CD4-positive, alpha-beta T cell (primary cell): ENCODE measurements at regions not wholly inside any gene's neighbourhood (a gene's known extent, or its start where the extent isn't known, plus 50 kb on each side); places are given as distances from the start of the nearest gene placed in this dataset.

Experiments
- ATAC-seq: fragments of 200-7000 bp; cut with Tn5 transposase; one replicate; pipeline ENCODE4 v1.10.0; 2022; ENCODE audit warnings: mild to moderate bottlenecking; ENCODE audit not compliant: poor library complexity
- CTCF ChIA-PET: fragments of 350-600 bp; sonication (Branson Sonifier 250); formaldehyde crosslinking; loops from one replicate; lab custom pipeline; 2021; ENCODE audit warnings: antibody characterized with exemption, inconsistent platforms; lab: Charles Lee
- POLR2A ChIA-PET: fragments of 350-600 bp; sonication (Branson Sonifier 250); formaldehyde crosslinking; loops from one replicate; lab custom pipeline; 2021; ENCODE audit warnings: antibody characterized with exemption, inconsistent platforms; lab: Charles Lee
- DNase-seq, 14 experiments: peaks; one replicate each; pipeline ENCODE4 v3.0.0-alpha.2; 2013 to 2020; ENCODE audit warnings: mixed read lengths in 2 of 14
- H3K27ac ChIP-seq, 2 donors: one replicate each; pipeline versions ENCODE4 v1.5.1 to v1.7.0; 2013; ENCODE audit warnings: low read length in 2 of 2, low read depth in 1 of 2, mild to moderate bottlenecking in 1 of 2
- H3K27me3 ChIP-seq, 2 experiments: 1 replicate in 1 of 2; 2 replicates in 1 of 2; pipeline versions ENCODE4 v1.6.1 to v1.7.0; 2013; ENCODE audit warnings: low read length in 2 of 2, control low read depth in 1 of 2, mild to moderate bottlenecking in 1 of 2, moderate library complexity in 1 of 2; ENCODE audit not compliant: insufficient read depth in 2 of 2, control insufficient read depth in 1 of 2
- H3K36me3 ChIP-seq: one replicate; pipeline ENCODE4 v1.6.1; 2013; ENCODE audit warnings: low read length, control low read depth; ENCODE audit not compliant: insufficient read depth
- H3K4me1 ChIP-seq: one replicate; pipeline ENCODE4 v1.6.1; 2013; ENCODE audit warnings: low read length, control low read depth; ENCODE audit not compliant: insufficient read depth
- H3K4me3 ChIP-seq: one replicate; pipeline ENCODE4 v1.5.1; 2013; ENCODE audit warnings: mild to moderate bottlenecking, low read length, moderate library complexity
- H3K9me3 ChIP-seq, 2 experiments: 1 replicate in 1 of 2; 2 replicates in 1 of 2; pipeline versions ENCODE4 v1.6.1 to v1.7.0; 2013; ENCODE audit warnings: low read length in 2 of 2, mild to moderate bottlenecking in 2 of 2, control low read depth in 1 of 2, moderate library complexity in 1 of 2; ENCODE audit not compliant: control insufficient read depth in 1 of 2, insufficient read depth in 1 of 2
- H3K27ac Mint-ChIP-seq: one replicate; pipeline ENCODE4 v1.8.0; 2020; ENCODE audit warnings: mixed read lengths
- H3K27me3 Mint-ChIP-seq: one replicate; pipeline ENCODE4 v1.8.0; 2021; ENCODE audit warnings: mixed read lengths
- H3K36me3 Mint-ChIP-seq: one replicate; pipeline ENCODE4 v1.8.0; 2021; ENCODE audit warnings: low read depth, mixed read lengths
- H3K4me1 Mint-ChIP-seq: one replicate; pipeline ENCODE4 v1.8.0; 2021; ENCODE audit warnings: low read depth, mixed read lengths
- H3K4me3 Mint-ChIP-seq: one replicate; pipeline ENCODE4 v1.8.0; 2020; ENCODE audit warnings: mild to moderate bottlenecking, mixed read lengths
- H3K9me3 Mint-ChIP-seq: one replicate; pipeline ENCODE4 v1.8.0; 2020; ENCODE audit warnings: mixed read lengths
- CTCF ChIP-seq: fragments of 200-600 bp; IDR thresholded peaks from one replicate; pipeline ENCODE4 v1.8.0; 2022; ENCODE audit warnings: antibody characterized with exemption, mild to moderate bottlenecking
- intact Hi-C, 2 experiments: fragments of 100-400 bp; cut with DNase I in 1 of 2; cut with micrococcal nuclease in 1 of 2; formaldehyde crosslinking; loops; one replicate each; pipeline versions ENCODE4 v1.15.1 to v1.9.0; 2023 to 2025; cut with DNase I, micrococcal nuclease

GRCh38 chr11:134716582-134716981 lies 304.5 kb upstream of the B3GAT1 start:
- Histone ChIP-seq H3K27me3 (peaks cover 0 to 4% of the 10 kb centered on the region in 2 experiments), H3K4me3 (no peak overlapping the region), H3K36me3 (no peaks in the 10 kb centered on the region), H3K9me3 (no peaks in the 10 kb centered on the region), H3K4me1 (no peaks in the 10 kb centered on the region), H3K27ac (no peak overlapping the region)
- Mint-ChIP-seq H3K4me3 (no peak overlapping the region), H3K27me3 (peaks cover 17% of the 10 kb centered on the region), H3K27ac (no peak overlapping the region), H3K4me1 (no peaks in the 10 kb centered on the region), H3K9me3 (no peaks in the 10 kb centered on the region), H3K36me3 (no peaks in the 10 kb centered on the region)
- ATAC-seq, result no peak
- no peak for TF ChIP-seq CTCF
- intact Hi-C loops, result no loop called here
- ChIA-PET POLR2A (no interaction called here), CTCF (no interaction called here)
- no peak for DNase-seq

- ATAC-seq, result no peak
Measured at GRCh38 chr11:134714021-134714656, 302.1 kb upstream of the B3GAT1 start.

GRCh38 chr11:134712228-134713145 lies 300.4 kb upstream of the B3GAT1 start:
- Mint-ChIP-seq H3K27ac (no peak overlapping the region), H3K4me1 (no peaks in the 10 kb centered on the region)

More at GRCh38 chr11:134714021-134714656, 302.1 kb upstream of the B3GAT1 start:
- ChIA-PET POLR2A (no interaction called here), CTCF (no interaction called here)
- no peak overlapping the region for H3K4me3 Mint-ChIP-seq
- no peak for TF ChIP-seq CTCF
- peaks cover 17% of the 10 kb centered on the region for H3K27me3 Mint-ChIP-seq
- no peak overlapping the region for H3K27ac Mint-ChIP-seq
- DNase-seq, result no peak
- Histone ChIP-seq H3K4me3 (no peak overlapping the region), H3K9me3 (no peaks in the 10 kb centered on the region), H3K36me3 (no peaks in the 10 kb centered on the region), H3K27ac (no peak overlapping the region), H3K27me3 (peaks cover 0 to 4% of the 10 kb centered on the region in 2 experiments), H3K4me1 (no peaks in the 10 kb centered on the region)
- no peaks in the 10 kb centered on the region for H3K4me1 Mint-ChIP-seq
- H3K9me3 Mint-ChIP-seq, result no peaks in the 10 kb centered on the region
- no peaks in the 10 kb centered on the region for H3K36me3 Mint-ChIP-seq
- intact Hi-C loops, result no loop called here

More at GRCh38 chr11:134712228-134713145, 300.4 kb upstream of the B3GAT1 start:
- no peaks in the 10 kb centered on the region for H3K36me3 Mint-ChIP-seq
- no peak for DNase-seq
- Histone ChIP-seq H3K4me3 (no peak overlapping the region), H3K27ac (no peak overlapping the region), H3K9me3 (no peaks in the 10 kb centered on the region), H3K27me3 (peaks cover 0 to 4% of the 10 kb centered on the region in 2 experiments), H3K36me3 (no peaks in the 10 kb centered on the region), H3K4me1 (no peaks in the 10 kb centered on the region)
- H3K27me3 Mint-ChIP-seq, result peaks cover 23% of the 10 kb centered on the region
- ChIA-PET CTCF (no interaction called here), POLR2A (no interaction called here)
- TF ChIP-seq CTCF, result no peak
- intact Hi-C loops, result no loop called here
- no peak for ATAC-seq
- no peak overlapping the region for H3K4me3 Mint-ChIP-seq
- no peaks in the 10 kb centered on the region for H3K9me3 Mint-ChIP-seq
